HUDEP-2 (cell line): ENCODE measurements at regions not wholly inside any gene's neighbourhood (a gene's known extent, or its start where the extent isn't known, plus 50 kb on each side); places are given as distances from the start of the nearest gene placed in this dataset.

Experiments used
- DNase-seq, 76 experiments: peaks; one replicate each; lab custom pipeline; 2025; ENCODE audit not compliant: unreplicated experiment in 76 of 76; lab: John Stamatoyannopoulos, UW

DNA sequence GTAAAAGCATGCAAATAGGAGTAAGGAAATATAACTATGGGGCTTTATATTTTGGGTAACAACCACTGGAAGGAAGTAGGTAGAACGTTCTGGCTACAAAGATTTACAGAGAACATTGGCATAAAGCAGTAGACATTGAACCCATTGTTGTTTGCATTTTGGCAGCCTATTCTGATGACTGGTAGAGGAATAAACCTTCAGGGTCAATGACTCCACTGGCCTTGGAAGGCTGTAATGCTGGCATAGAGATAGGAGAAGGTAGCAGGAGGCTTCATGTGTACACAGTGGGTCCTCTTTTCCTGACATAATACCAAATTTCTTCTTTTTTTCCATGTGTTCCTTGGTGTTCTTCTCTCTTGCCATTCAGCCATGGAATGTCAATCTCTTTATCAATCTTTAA is 462.8 kb upstream of the ZNF462 start:
- DNase-seq = no peak

DNA sequence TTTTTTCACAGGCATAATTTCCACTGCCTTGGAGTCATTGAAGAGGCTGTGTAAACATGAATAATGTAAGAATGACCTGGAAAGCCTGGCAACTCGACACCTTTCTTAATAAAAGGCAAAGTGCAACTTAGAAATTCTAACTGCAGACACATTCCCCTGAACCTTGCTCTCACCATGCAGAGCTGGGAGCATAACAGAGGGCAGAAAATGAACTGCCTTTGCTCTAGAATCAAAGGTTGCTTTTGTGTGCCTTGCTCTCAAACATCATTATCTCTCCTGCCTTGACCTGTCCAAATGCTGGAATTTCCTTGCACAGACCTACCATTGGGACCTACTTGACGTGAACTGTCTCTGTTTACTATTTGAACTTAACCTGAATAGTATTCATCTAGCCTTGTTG is 462.0 kb upstream of the ZNF462 start:
- no peak for DNase-seq

DNA sequence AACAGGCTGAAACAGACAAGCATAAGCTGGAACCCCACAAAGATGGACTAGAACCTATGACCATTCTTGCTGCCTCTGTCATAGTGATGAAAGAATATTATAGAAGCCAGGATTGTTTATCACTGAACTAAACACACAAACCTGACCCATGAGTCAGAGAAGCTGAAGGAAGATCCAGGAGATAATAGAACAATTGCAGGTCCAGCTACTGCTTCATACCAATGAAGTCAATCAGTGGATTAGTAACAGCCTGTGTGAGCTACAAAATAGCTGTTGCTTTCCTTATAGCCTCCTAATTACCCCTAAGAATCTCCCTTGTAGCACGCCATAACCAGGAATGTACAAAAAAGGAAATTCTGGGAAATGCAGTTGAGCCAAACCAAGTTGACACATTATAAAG is 459.9 kb upstream of the ZNF462 start:
- no peak for DNase-seq

DNA sequence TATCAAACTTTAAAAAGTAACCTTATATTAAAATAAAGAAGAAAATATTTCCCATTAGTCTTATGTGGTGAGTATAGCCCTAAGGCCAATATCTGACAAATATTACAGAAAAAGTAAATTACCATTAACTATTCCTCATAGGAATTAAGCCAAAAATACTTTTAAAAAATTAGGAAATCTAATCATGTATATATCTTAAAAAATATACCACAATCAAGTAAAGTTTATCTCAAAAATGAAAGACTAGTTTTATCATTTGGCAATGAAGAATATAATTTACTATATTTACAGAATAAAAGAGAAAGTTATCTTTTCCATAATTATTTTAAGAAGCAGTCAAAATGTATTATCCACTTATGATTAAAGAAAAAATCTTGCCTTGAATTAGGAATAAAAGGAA is 458.8 kb upstream of the ZNF462 start:
- no peak for DNase-seq

DNA sequence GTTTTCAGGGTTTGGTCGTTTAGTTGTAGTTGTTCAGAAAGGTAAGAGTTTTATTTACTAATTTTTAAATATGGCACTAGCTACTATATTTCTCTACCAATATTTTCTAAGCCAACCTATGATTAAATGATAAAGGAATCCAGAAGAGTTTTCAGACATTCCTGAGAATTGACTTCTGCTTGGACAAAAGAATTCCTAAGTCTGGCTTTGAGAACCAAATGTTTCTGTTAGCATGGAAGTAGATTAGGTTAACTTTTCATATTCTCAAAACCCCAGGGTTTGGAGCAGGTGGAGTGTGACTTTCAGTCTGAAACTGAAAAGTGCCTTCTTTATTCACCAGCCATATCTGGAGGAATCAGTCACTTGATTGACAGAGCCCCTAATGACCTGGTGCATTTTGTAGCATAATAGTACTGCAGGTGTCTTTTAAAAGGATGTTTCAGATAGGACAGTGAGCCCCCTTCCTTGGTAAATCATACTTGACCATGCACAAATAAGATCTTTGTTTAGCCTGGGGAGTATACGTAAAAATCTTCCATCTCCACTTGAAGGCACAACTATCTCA is 457.0 kb upstream of the ZNF462 start:
- no peak for DNase-seq

DNA sequence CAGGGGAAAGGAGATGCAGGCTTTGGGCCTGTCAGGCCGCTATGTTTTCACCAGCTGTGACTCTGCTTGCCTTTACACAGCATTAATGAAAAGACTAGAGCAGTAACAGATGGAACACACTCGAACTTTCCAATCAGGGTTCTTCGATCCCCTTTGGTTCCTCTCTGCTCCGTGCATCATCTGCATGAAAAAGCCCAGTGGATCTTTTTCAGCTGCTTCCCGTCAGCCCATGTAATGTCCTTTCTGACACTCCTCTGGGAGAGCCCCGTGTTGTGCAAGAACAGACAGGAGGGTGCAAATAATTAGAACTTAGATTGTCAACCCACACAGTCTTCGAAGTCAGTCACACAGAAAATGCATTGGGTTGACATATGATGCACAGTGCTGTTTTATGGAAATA is 448.9 kb upstream of the ZNF462 start:
- DNase-seq = no peak

DNA sequence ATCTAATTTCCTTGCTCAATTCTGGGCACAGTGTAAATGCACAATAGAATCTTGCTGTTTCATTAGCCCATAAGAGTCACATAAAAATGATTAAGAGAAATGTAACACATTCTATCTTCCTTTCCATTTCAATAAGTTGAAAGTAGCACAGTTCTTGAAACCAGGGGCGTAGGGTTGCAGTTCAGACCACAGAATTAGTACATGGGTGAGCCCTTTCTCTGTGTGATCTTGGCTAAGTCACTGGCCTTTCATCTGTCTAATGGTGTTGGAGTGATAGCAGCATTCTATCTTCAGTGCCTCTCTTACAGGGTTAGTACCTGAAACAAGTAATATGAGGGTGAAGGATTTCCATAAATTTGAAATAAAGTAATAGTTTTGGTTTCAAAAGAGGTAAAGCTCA is 445.3 kb upstream of the ZNF462 start:
- no peak for DNase-seq

DNA sequence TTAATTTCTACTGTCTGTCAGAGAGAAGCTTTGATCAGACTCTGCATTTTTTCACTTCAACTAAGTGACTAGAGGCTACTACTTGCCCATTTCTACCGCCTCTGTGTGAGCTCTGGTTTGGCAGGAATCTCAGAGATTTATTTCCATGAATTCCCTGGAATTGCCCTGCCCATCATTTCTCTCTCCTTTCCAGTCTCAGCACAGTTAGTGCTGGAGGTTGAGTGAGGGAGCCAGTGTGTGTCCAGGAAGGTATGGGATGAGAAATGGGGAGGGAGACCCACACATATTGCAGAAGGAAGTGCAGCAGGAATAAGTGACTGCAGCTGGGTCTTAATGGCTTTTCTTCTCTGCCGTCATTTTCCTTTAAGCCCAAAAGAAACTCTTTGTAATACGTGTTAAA is 443.1 kb upstream of the ZNF462 start:
- no peak for DNase-seq

DNA sequence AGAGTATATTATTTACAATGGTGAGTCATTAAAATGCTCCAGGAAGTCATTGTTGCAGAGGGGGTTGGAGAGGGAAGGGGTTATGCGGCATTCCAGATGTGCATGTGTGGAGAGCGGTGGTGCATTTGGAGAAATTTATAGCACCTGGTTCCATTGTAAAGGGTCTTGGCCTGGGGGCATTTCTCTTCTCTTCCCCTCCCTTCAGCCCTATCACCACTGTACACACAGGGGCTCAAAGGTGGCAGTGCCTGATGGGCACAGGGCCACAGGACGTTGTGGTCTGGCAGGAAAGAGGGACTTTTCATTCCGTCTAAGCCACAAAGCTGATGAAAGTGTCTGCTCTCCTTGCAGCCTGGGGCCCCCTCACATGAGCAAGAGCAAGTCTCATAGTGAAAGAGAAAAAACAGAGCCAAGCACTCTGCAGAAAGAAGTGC is 442.4 kb upstream of the ZNF462 start:
- DNase-seq = no peak

DNA sequence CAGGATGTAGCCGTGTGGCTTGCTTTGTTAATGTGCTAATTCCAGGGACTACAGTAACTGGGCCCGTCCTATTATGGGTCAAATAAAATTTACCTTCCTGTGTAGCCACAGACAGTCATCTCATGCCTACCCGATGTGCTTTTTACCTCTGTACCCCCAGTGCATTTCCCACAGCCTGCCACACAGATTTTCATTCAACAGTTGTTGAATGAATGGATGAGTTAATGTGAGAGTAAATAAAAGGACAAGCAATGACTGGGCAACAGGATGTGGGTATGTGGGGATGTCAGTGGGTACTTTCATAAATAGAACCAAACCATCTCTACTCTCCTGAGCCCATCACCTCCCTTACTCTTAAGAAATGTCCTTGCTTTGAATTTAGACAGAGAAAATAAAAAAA is 441.2 kb upstream of the ZNF462 start:
- no peak for DNase-seq

DNA sequence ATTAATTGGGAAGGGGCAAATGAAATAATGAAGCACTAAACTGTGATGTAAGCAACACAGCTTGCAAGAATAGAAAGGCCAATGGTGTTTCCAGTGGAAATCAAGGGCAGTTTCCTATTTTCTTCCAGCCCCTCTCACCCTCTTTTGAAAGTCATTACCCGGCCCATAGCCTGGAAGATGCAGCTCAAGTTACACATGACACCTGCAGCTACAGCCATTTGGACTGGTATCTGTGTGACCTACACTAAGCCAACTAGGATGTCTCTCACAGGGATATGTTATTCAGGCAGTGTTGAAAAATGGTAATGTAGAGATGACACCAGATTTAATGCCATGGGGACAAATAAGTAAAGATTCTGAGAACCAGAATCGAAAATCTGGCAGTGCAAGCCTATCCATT is 439.4 kb upstream of the ZNF462 start:
- DNase-seq = no peak

DNA sequence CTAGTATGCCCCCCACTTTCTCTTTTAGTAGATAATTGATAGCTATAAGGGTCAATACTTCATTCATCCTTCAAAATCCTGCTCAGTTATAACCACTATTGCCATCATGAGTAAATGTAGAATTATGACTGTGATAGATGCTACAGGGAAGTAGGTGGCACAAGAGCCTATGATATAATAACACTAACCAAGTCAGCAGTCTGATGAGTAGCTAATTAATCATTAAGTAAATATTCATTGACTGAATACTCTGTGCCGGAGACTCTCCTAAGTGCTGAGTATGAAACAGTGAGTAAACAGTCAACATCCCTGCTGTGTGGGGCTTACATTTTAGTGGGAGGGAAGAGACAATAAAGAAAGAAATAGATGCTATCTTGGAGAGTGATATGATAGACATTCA is 430.3 kb upstream of the ZNF462 start:
- no peak for DNase-seq

DNA sequence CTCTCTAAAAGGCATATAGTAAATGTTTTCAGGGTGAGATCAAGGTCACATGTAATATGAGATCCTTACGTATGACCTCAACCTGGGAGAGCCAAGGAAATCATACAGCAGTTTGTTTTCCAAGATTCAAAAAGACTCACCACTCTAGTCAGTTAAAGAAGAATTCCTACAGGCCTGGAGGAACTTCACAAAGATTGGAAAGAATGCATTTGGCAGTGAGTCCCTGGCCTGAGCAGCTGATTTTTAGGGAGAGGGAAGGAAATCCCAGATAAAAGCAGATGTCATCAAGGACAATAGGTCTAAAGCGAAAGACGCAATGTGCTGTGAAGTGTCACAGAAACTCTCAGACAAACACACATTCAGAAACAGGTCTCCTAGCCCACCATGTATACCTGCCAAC is 424.0 kb upstream of the ZNF462 start:
- no peak for DNase-seq

DNA sequence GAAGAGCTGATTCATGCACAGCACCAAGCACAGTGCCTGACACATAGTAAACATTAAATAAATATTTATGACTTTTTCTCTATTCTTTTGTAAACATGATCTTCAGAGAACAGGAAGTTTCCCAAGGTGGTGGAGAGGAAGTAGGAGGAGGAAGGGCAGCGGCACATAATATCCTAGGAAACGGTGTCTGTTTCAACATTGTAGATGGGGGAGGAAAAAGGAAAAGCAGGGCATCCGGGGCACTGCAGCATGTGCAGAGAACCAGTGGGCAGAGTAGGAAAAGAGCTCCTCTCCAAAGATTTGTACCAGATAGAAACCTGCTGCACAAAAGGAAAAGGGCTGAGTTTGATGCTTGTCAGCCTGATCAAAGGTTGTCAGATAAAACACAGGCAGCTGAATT is 421.7 kb upstream of the ZNF462 start:
- no peak for DNase-seq

DNA sequence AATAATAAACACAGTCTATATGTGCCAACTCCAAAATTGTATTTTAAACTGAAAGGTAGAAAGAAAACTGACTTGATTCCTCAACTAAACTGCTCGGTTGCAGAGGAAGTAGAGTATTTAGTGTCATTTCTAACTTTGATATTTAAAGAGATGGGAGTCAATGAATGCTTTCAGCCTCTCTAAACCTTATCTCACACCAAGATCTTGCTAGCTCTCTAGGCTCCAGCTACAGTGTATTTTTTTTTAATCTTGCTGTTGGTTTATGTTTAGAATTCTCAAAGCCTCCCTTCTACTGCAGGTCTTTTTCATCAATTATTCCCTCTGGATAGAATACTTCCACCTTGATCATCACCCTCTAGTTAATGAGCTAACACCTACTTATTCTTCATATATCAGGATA is 419.4 kb upstream of the ZNF462 start:
- no peak for DNase-seq

DNA sequence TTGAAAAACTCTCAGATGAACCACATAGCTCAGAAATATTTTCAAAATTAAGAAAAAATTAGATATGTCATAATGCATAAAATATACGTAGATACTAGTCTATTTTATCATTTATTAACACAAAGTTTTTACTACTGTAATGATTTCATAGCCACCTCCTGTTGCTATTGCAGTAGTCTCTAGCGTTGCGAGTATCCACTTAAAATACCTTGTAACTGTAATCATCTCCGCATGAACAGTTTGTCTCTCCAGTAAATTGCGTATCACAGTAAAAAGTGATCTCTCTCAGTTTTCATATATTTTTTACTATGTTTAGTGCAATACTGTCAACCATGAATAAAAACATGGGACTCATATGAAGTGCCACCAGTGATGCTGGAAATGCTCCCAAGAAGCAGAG is 417.9 kb upstream of the ZNF462 start:
- DNase-seq = no peak

DNA sequence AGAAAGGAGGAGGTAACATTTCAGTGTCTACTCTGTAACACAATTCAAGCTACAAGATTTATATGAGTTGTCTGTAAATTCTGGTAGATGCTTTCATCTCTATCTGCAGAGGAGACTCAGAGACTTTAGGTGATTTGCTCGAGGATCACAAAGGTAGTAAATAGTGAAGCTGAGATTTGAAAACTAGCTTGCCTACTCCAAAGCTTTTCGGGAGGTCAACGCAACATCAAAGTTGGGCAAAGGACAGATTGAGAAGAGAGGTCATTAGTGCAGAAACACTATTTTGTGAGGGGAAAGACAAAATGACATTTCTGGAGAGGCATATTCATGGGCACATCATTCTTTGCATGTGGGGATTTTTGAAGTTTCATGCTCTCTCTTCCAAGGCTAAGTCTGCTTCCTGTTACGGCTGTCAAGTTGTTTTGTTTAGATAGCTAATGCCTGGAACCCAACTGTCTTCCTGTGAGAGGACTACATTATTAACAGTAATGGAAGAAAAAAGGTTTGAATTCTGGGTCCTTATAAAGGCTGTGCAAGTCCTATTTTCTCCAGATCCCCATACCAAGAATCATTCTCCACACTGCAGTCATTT is 413.5 kb upstream of the ZNF462 start:
- no peak for DNase-seq

DNA sequence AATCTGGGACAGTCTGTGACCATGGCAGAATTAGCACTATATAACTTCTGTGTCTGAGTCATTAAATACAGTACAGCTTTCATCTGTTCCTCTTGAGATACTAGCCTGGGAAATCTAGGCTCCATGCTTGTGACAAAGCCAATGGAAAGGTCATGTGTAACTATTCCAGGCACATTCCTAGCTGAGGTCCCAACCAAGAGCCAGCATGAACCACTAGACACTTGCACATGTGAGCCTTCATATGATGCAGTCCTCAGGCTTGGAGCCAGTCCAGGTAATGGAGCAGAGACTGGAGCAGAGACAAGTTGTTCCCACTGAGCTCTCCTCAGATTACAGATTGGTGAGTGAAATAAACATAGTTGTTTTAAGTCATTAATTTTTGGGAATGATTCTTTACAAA is 412.4 kb upstream of the ZNF462 start:
- no peak for DNase-seq

DNA sequence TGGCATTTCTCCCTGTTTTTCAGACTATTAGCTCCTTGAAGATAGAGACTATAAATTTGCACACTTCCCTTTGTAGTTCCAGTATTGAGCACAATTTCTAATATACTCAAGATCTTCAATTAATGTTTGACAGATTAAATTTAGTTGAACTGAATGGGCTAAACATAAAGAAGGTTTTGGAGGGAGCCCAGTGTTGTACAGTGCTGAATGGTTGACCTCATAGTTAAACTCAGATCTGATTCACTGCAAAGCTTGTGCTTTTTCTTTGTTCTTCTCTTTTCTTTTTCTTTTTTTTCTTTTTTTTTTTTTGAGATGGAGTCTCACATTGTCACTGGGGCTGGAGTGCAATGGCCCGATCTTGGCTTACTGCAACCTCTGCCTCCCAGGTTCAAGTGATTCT is 411.7 kb upstream of the ZNF462 start:
- no peak for DNase-seq

DNA sequence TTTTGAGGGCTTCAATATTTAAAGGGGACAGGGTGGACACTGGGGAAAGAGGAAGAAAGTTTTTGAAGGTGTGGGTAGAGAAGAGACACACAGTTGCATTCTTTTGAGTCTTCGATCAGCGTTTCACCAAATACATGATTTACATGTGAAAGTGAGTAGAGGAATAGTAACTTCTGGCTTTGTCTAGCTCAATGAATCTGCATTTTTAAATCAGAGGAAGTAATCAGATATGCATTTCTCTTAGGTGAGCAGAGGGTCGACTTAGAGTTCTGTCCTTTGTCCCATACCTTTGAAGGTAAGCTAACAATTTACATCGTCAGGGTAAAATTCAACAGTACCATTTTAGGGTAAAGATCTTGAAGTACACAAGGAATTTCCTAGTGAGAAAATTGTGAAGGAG is 406.4 kb upstream of the ZNF462 start:
- DNase-seq = no peak

DNA sequence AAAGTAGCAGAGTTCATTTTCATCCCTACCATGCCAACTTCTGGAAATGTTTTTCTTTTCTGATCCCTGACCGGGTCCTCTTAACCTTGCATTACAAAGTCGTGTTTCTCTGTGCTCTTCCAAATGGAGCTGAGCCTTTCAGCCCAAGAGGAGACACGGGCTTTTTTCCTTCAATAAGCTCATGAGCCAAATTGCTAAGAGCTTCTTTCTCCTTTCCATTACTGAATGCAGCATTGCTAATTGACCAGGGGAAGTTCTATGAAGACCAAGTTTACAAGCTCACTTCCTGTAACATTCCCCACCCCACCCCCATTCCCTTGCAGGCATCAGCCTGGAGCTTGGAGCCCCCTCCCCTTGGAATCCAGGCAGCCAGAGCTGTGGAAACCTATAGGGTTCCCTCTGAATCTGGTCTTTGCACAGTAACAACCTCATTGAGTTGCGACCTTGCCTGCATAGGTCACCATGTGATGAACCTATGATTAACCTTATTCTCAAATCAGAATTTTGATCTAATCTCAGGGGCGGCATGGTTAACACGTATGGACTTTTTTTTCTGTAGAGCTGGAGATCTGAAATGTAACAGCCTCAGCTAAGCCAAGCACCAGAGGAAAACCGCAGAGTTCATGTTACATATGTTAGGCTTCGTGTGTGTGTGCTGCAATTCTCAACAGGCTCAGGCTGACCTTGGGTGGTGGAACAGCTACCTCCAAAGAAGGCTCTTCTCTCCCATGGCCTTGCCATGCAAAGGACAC is 395.7 kb upstream of the ZNF462 start:
- DNase-seq = no peak

DNA sequence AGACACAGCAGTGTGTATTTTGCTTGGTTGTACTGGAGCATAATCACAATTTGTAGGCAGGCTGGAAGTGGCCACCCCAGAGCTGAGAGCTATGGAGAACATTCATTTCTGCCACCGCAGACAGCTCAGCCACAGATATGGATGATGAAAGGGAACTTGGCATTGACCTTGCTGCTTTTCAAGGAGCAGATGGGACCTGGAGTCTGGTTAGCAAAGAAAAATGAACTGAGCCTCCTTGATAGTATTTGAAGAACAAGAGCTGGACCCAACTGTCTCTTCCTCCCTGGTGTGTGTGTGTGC is 395.2 kb upstream of the ZNF462 start:
- DNase-seq = no peak

DNA sequence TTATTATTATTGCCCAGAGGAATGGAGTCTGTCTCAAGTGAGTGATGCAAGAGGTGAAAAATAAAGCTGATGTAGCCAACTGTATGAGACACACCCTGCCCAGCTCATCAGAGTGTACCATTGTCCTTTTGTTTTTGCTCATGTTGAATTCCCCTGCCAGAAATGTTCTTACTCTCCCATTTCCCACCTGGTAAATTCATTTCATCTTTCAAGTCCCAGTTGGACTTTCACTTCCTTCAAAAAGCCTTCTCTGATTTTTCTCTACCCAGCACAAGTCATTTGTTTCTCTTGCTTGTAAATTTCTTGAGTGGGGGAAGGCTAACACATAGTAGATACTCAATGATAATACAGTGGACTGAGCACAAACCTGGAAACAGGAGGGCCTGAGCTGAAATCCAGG is 394.5 kb upstream of the ZNF462 start:
- no peak for DNase-seq
